Activated naive CD8-positive, alpha-beta T cell treated with anti-CD3 and anti-CD28 coated beads for 36 hours (primary cell): ENCODE measurements at regions not wholly inside any gene's neighbourhood (a gene's known extent, or its start where the extent isn't known, plus 50 kb on each side); places are given as distances from the start of the nearest gene placed in this dataset.

Experiments
- DNase-seq: peaks from one replicate; pipeline ENCODE4 v3.0.0; 2021
- H3K27ac Mint-ChIP-seq: one replicate; pipeline ENCODE4 v1.8.0; 2022; ENCODE audit warnings: mild to moderate bottlenecking, moderate library complexity, mixed read lengths
- H3K27me3 Mint-ChIP-seq: one replicate; pipeline ENCODE4 v1.8.0; 2022; ENCODE audit warnings: mild to moderate bottlenecking, mixed read lengths
- H3K36me3 Mint-ChIP-seq: one replicate; pipeline ENCODE4 v1.8.0; 2021; ENCODE audit warnings: mild to moderate bottlenecking, mixed read lengths
- H3K4me1 Mint-ChIP-seq: one replicate; pipeline ENCODE4 v1.8.0; 2021; ENCODE audit warnings: mixed read lengths
- H3K4me3 Mint-ChIP-seq: one replicate; pipeline ENCODE4 v1.8.0; 2022; ENCODE audit warnings: mild to moderate bottlenecking, moderate library complexity, mixed read lengths
- H3K9me3 Mint-ChIP-seq: one replicate; pipeline ENCODE4 v1.8.0; 2022; ENCODE audit warnings: mixed read lengths

GRCh38 chr6:154682633-154683125 is 50.5 kb upstream of the SCAF8 start:
- H3K4me1 Mint-ChIP-seq, result peaks cover 17% of the 10 kb centered on the region
- no peaks in the 10 kb centered on the region for H3K36me3 Mint-ChIP-seq
- H3K9me3 Mint-ChIP-seq, result no peaks in the 10 kb centered on the region
- no peak overlapping the region for H3K4me3 Mint-ChIP-seq
- no peak for DNase-seq
- no peaks in the 10 kb centered on the region for H3K27me3 Mint-ChIP-seq
- no peak overlapping the region for H3K27ac Mint-ChIP-seq
